ENCODE measurements at regions not wholly inside any gene's neighbourhood (a gene's known extent, or its start where the extent isn't known, plus 50 kb on each side); places are given as distances from the start of the nearest gene placed in this dataset.

- H3K4me3 ChIP-seq (ENCODE audit: low read length) = no peak overlapping the region
- DNase-seq (no peak), ATAC-seq (no peak)
- no peaks in the 10 kb centered on the region for H3K4me1 ChIP-seq (ENCODE audit: control insufficient read depth, insufficient read depth, low read length)
- intact Hi-C loops (cut with DNase I) = no loop called here
- no peak overlapping the region for H3K27ac ChIP-seq (ENCODE audit: low read length)
- WGBS = 78% methylated on average over 2 of the region's 2 CpGs
- no peaks in the 10 kb centered on the region for H3K27me3 ChIP-seq (ENCODE audit: control insufficient read depth, insufficient read depth)
- H3K9me3 ChIP-seq (ENCODE audit: control insufficient read depth, low read length) = no peaks in the 10 kb centered on the region
Measured at GRCh38 chr4:156456830-156457229, 503.2 kb upstream of the CTSO start.

GRCh38 chr4:156443488-156443887 lies 489.8 kb upstream of the CTSO start:
- no peak for DNase-seq
- WGBS = 93% methylated on average over 10 of the region's 10 CpGs
- Histone ChIP-seq H3K27ac (ENCODE audit: low read length) (no peak overlapping the region), H3K4me3 (ENCODE audit: low read length) (no peak overlapping the region), H3K9me3 (ENCODE audit: control insufficient read depth, low read length) (no peaks in the 10 kb centered on the region), H3K27me3 (ENCODE audit: control insufficient read depth, insufficient read depth) (no peaks in the 10 kb centered on the region), H3K4me1 (ENCODE audit: control insufficient read depth, insufficient read depth, low read length) (no peaks in the 10 kb centered on the region)
- no peak for ATAC-seq
- intact Hi-C loops (cut with DNase I) = no loop called here

- Histone ChIP-seq H3K27ac (ENCODE audit: low read length) (no peak overlapping the region), H3K9me3 (ENCODE audit: control insufficient read depth, low read length) (no peaks in the 10 kb centered on the region), H3K4me3 (ENCODE audit: low read length) (no peak overlapping the region), H3K27me3 (ENCODE audit: control insufficient read depth, insufficient read depth) (no peaks in the 10 kb centered on the region), H3K4me1 (ENCODE audit: control insufficient read depth, insufficient read depth, low read length) (no peaks in the 10 kb centered on the region)
- ATAC-seq (no peak), DNase-seq (no peak)
- intact Hi-C loops (cut with DNase I) = no loop called here
Measured at GRCh38 chr4:156442912-156443311, 489.2 kb upstream of the CTSO start.

- Histone ChIP-seq H3K4me1 (ENCODE audit: control insufficient read depth, insufficient read depth, low read length) (no peaks in the 10 kb centered on the region), H3K9me3 (ENCODE audit: control insufficient read depth, low read length) (no peaks in the 10 kb centered on the region), H3K27me3 (ENCODE audit: control insufficient read depth, insufficient read depth) (no peaks in the 10 kb centered on the region), H3K4me3 (ENCODE audit: low read length) (no peak overlapping the region), H3K27ac (ENCODE audit: low read length) (no peak overlapping the region)
- ATAC-seq = no peak
- DNase-seq = no peak
- WGBS = 71% methylated on average over 4 of the region's 4 CpGs
- intact Hi-C loops (cut with DNase I) = no loop called here
Measured at GRCh38 chr4:156439576-156440200, 486.0 kb upstream of the CTSO start.

- H3K4me3 ChIP-seq (ENCODE audit: low read length) = no peak overlapping the region
- intact Hi-C loops (cut with DNase I) = no loop called here
- WGBS = 35% methylated on average over 2 of the region's 2 CpGs
- H3K27me3 ChIP-seq (ENCODE audit: control insufficient read depth, insufficient read depth) = no peaks in the 10 kb centered on the region
- DNase-seq (no peak), ATAC-seq (no peak)
- H3K9me3 ChIP-seq (ENCODE audit: control insufficient read depth, low read length) = no peaks in the 10 kb centered on the region
- H3K4me1 ChIP-seq (ENCODE audit: control insufficient read depth, insufficient read depth, low read length) = no peaks in the 10 kb centered on the region
- no peak overlapping the region for H3K27ac ChIP-seq (ENCODE audit: low read length)
Measured at GRCh38 chr4:156437666-156438065, 484.0 kb upstream of the CTSO start.

- DNase-seq = no peak
- no peaks in the 10 kb centered on the region for H3K4me1 ChIP-seq (ENCODE audit: control insufficient read depth, insufficient read depth, low read length)
- no peak overlapping the region for H3K27ac ChIP-seq (ENCODE audit: low read length)
- intact Hi-C loops (cut with DNase I) = no loop called here
- no peaks in the 10 kb centered on the region for H3K9me3 ChIP-seq (ENCODE audit: control insufficient read depth, low read length)
- H3K4me3 ChIP-seq (ENCODE audit: low read length) = no peak overlapping the region
- 88% methylated on average over 1 of the region's 1 CpG for WGBS
- ATAC-seq = no peak
- no peaks in the 10 kb centered on the region for H3K27me3 ChIP-seq (ENCODE audit: control insufficient read depth, insufficient read depth)
Measured at GRCh38 chr4:156422576-156422975, 468.9 kb upstream of the CTSO start.

- DNase-seq (no peak), ATAC-seq (no peak)
- no peaks in the 10 kb centered on the region for H3K9me3 ChIP-seq (ENCODE audit: control insufficient read depth, low read length)
- no peak overlapping the region for H3K27ac ChIP-seq (ENCODE audit: low read length)
- no peaks in the 10 kb centered on the region for H3K27me3 ChIP-seq (ENCODE audit: control insufficient read depth, insufficient read depth)
- no peaks in the 10 kb centered on the region for H3K4me1 ChIP-seq (ENCODE audit: control insufficient read depth, insufficient read depth, low read length)
- WGBS = 42% methylated on average over 1 of the region's 1 CpG
- H3K4me3 ChIP-seq (ENCODE audit: low read length) = no peak overlapping the region
- intact Hi-C loops (cut with DNase I) = no loop called here
Measured at GRCh38 chr4:156420623-156421022, 467.0 kb upstream of the CTSO start.

- Histone ChIP-seq H3K27me3 (ENCODE audit: control insufficient read depth, insufficient read depth) (no peaks in the 10 kb centered on the region), H3K4me1 (ENCODE audit: control insufficient read depth, insufficient read depth, low read length) (no peaks in the 10 kb centered on the region), H3K27ac (ENCODE audit: low read length) (no peak overlapping the region), H3K4me3 (ENCODE audit: low read length) (no peak overlapping the region), H3K9me3 (ENCODE audit: control insufficient read depth, low read length) (no peaks in the 10 kb centered on the region)
- ATAC-seq = no peak
- WGBS = 60% methylated on average over 2 of the region's 2 CpGs
- no peak for DNase-seq
- intact Hi-C loops (cut with DNase I) = no loop called here
Measured at GRCh38 chr4:156419080-156419685, 465.5 kb upstream of the CTSO start.

- no peak overlapping the region for H3K27ac ChIP-seq (ENCODE audit: low read length)
- DNase-seq (no peak), ATAC-seq (no peak)
- no peaks in the 10 kb centered on the region for H3K27me3 ChIP-seq (ENCODE audit: control insufficient read depth, insufficient read depth)
- intact Hi-C loops (cut with DNase I) = no loop called here
- H3K9me3 ChIP-seq (ENCODE audit: control insufficient read depth, low read length) = no peaks in the 10 kb centered on the region
- no peak overlapping the region for H3K4me3 ChIP-seq (ENCODE audit: low read length)
- no peaks in the 10 kb centered on the region for H3K4me1 ChIP-seq (ENCODE audit: control insufficient read depth, insufficient read depth, low read length)
Measured at GRCh38 chr4:156414406-156414805, 460.7 kb upstream of the CTSO start.

- no peak for ATAC-seq
- no peak overlapping the region for H3K4me3 ChIP-seq (ENCODE audit: low read length)
- WGBS = 48% methylated on average over 3 of the region's 3 CpGs
- intact Hi-C loops (cut with DNase I) = no loop called here
- H3K4me1 ChIP-seq (ENCODE audit: control insufficient read depth, insufficient read depth, low read length) = no peaks in the 10 kb centered on the region
- DNase-seq = no peak
- no peaks in the 10 kb centered on the region for H3K27me3 ChIP-seq (ENCODE audit: control insufficient read depth, insufficient read depth)
- no peaks in the 10 kb centered on the region for H3K9me3 ChIP-seq (ENCODE audit: control insufficient read depth, low read length)
- no peak overlapping the region for H3K27ac ChIP-seq (ENCODE audit: low read length)
Measured at GRCh38 chr4:156413239-156414135, 459.8 kb upstream of the CTSO start.

- DNase-seq (no peak), ATAC-seq (no peak)
- no peaks in the 10 kb centered on the region for H3K9me3 ChIP-seq (ENCODE audit: control insufficient read depth, low read length)
- no peak overlapping the region for H3K4me3 ChIP-seq (ENCODE audit: low read length)
- no peak overlapping the region for H3K27ac ChIP-seq (ENCODE audit: low read length)
- H3K27me3 ChIP-seq (ENCODE audit: control insufficient read depth, insufficient read depth) = no peaks in the 10 kb centered on the region
- intact Hi-C loops (cut with DNase I) = no loop called here
- H3K4me1 ChIP-seq (ENCODE audit: control insufficient read depth, insufficient read depth, low read length) = no peaks in the 10 kb centered on the region
- 81% methylated on average over 2 of the region's 2 CpGs for WGBS
Measured at GRCh38 chr4:156411531-156411930, 457.9 kb upstream of the CTSO start.

All from right cardiac atrium (tissue), 5 donors.